ENCODE measurements at regions not wholly inside any gene's neighbourhood (a gene's known extent, or its start where the extent isn't known, plus 50 kb on each side); places are given as distances from the start of the nearest gene placed in this dataset.
"Not testable (repeated sequence)": the region's sequence is repeated elsewhere in the genome, so short reads cannot be mapped to it uniquely, and the experiment has no call there.

GRCh38 chr7:115599184-115599583 is 431.4 kb downstream of the TFEC start:
- DNase-seq (ENCODE audit: low read depth, low spot score); H3K4me3 ChIP-seq (ENCODE audit: low read length): not testable (repeated sequence)

GRCh38 chr7:115597220-115597619 is 433.3 kb downstream of the TFEC start:
- not testable (repeated sequence) for H3K4me3 ChIP-seq (ENCODE audit: low read length); DNase-seq (ENCODE audit: low read depth, low spot score)

- no peak for DNase-seq (ENCODE audit: low read depth, low spot score)
- H3K4me3 ChIP-seq (ENCODE audit: low read length): no peak overlapping the region
Measured at GRCh38 chr7:115593111-115593510, 437.5 kb downstream of the TFEC start.

GRCh38 chr7:115585015-115585718 is 445.4 kb downstream of the TFEC start:
- no peak overlapping the region for H3K4me3 ChIP-seq (ENCODE audit: low read length)
- no peak for DNase-seq (ENCODE audit: low read depth, low spot score)

- no peak overlapping the region for H3K4me3 ChIP-seq (ENCODE audit: low read length)
- no peak for DNase-seq (ENCODE audit: low read depth, low spot score)
Measured at GRCh38 chr7:115582956-115583355, 447.6 kb downstream of the TFEC start.

GRCh38 chr7:115578576-115578975 is 452.0 kb downstream of the TFEC start:
- DNase-seq (ENCODE audit: low read depth, low spot score): no peak
- H3K4me3 ChIP-seq (ENCODE audit: low read length): no peak overlapping the region

GRCh38 chr7:115574681-115575291 is 455.8 kb downstream of the TFEC start:
- DNase-seq (ENCODE audit: low read depth, low spot score): no peak
- H3K4me3 ChIP-seq (ENCODE audit: low read length): no peak overlapping the region

- no peak for DNase-seq (ENCODE audit: low read depth, low spot score)
- no peak overlapping the region for H3K4me3 ChIP-seq (ENCODE audit: low read length)
Measured at GRCh38 chr7:115572111-115572510, 458.5 kb downstream of the TFEC start.

- H3K4me3 ChIP-seq (ENCODE audit: low read length): no peak overlapping the region
- DNase-seq (ENCODE audit: low read depth, low spot score): no peak
Measured at GRCh38 chr7:115561335-115562110, 469.0 kb downstream of the TFEC start.

- H3K4me3 ChIP-seq (ENCODE audit: low read length): no peak overlapping the region
- no peak for DNase-seq (ENCODE audit: low read depth, low spot score)
Measured at GRCh38 chr7:115559877-115560276, 470.7 kb downstream of the TFEC start.

GRCh38 chr7:115558161-115558560 is 472.4 kb downstream of the TFEC start:
- no peak overlapping the region for H3K4me3 ChIP-seq (ENCODE audit: low read length)
- no peak for DNase-seq (ENCODE audit: low read depth, low spot score)

- not testable (repeated sequence) for DNase-seq (ENCODE audit: low read depth, low spot score); H3K4me3 ChIP-seq (ENCODE audit: low read length)
Measured at GRCh38 chr7:115557296-115557695, 473.3 kb downstream of the TFEC start.

GRCh38 chr7:115552766-115553165 is 477.8 kb downstream of the TFEC start:
- no peak for DNase-seq (ENCODE audit: low read depth, low spot score)
- H3K4me3 ChIP-seq (ENCODE audit: low read length): no peak overlapping the region

- H3K4me3 ChIP-seq (ENCODE audit: low read length): no peak overlapping the region
- no peak for DNase-seq (ENCODE audit: low read depth, low spot score)
Measured at GRCh38 chr7:115549910-115550309, 480.7 kb downstream of the TFEC start.

- H3K4me3 ChIP-seq (ENCODE audit: low read length): no peak overlapping the region
- no peak for DNase-seq (ENCODE audit: low read depth, low spot score)
Measured at GRCh38 chr7:115548756-115549155, 481.8 kb downstream of the TFEC start.

GRCh38 chr7:115546790-115547189 is 483.8 kb downstream of the TFEC start:
- H3K4me3 ChIP-seq (ENCODE audit: low read length): no peak overlapping the region
- DNase-seq (ENCODE audit: low read depth, low spot score): no peak

- no peak overlapping the region for H3K4me3 ChIP-seq (ENCODE audit: low read length)
- DNase-seq (ENCODE audit: low read depth, low spot score): no peak
Measured at GRCh38 chr7:115533785-115534184, 496.8 kb downstream of the TFEC start.

GRCh38 chr7:115526278-115526677 is 504.3 kb downstream of the TFEC start:
- H3K4me3 ChIP-seq (ENCODE audit: low read length): no peak overlapping the region
- DNase-seq (ENCODE audit: low read depth, low spot score): no peak

- no peak overlapping the region for H3K4me3 ChIP-seq (ENCODE audit: low read length)
- no peak for DNase-seq (ENCODE audit: low read depth, low spot score)
Measured at GRCh38 chr7:115522174-115522573, 508.4 kb downstream of the TFEC start.

GRCh38 chr7:115516341-115516740 is 514.2 kb downstream of the TFEC start:
- DNase-seq (ENCODE audit: low read depth, low spot score): no peak
- H3K4me3 ChIP-seq (ENCODE audit: low read length): no peak overlapping the region

Data from Jurkat, Clone E6-1 (cell line).